Loucy (cell line): ENCODE measurements at regions not wholly inside any gene's neighbourhood (a gene's known extent, or its start where the extent isn't known, plus 50 kb on each side); places are given as distances from the start of the nearest gene placed in this dataset.

ENCODE experiments used
- CTCF ChIP-seq: fragments of 200-600 bp; sonication (generic); conservative IDR thresholded peaks from 2 replicates; pipeline ENCODE4 v1.5.1; 2014; ENCODE audit warnings: mild to moderate bottlenecking, antibody characterized with exemption, low read length
- EZH2phosphoT487 ChIP-seq: fragments of 200-600 bp; IDR thresholded peaks from 2 replicates; pipeline ENCODE4 v1.6.1; 2018; ENCODE audit warnings: antibody characterized with exemption, mild to moderate bottlenecking, moderate library complexity, borderline replicate concordance

DNA sequence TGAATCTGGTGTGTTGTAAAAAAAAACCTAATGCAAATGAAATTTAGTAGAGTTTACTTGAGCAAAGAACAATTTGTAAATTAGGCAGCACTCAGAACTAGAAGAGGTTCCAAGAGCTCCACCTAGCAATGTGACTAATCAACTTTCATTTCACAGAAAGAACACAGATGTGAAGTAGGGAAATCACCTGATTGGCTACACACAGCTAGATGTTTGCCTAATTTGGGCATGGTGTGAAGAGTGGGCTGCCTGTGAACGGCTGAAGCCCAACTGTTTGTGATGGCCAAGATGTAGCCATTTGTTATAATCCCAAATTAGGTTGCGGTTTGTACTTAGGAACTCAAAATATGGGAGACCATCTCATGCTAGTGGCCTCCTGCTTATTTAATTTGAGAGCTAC is 724.4 kb upstream of the SLITRK5 start:
- TF ChIP-seq EZH2phosphoT487 (no peak), CTCF (no peak)
